HepG2 (cell line): ENCODE measurements at regions not wholly inside any gene's neighbourhood (a gene's known extent, or its start where the extent isn't known, plus 50 kb on each side); places are given as distances from the start of the nearest gene placed in this dataset.

Experiments used
- ATAC-seq: fragments of 200-7000 bp; cut with Tn5 transposase; 3 replicates; pipeline ENCODE4 v1.9.1; 2020; ENCODE audit warnings: mild to moderate bottlenecking, moderate library complexity
- BruUV-seq: library from RNA; stranded (reverse); fragments of 400-500 nt; replicated peaks from 2 replicates; lab custom pipeline; 2021; lab: Mats Ljungman, UMichigan
- CTCF ChIA-PET: fragments of 300-600 bp; formaldehyde crosslinking; extraction: SDS; loops from one replicate; lab custom pipeline; 2021; ENCODE audit warnings: low total read pairs, inconsistent platforms, low intra/inter-chr PET ratio; lab: Yijun Ruan, JAX
- POLR2A ChIA-PET: fragments of 350-600 bp; sonication (Branson Sonifier 250); formaldehyde crosslinking; loops from one replicate; lab custom pipeline; 2020; ENCODE audit warnings: antibody characterized with exemption, inconsistent platforms; lab: Yijun Ruan, JAX
- DNase-seq: peaks from one replicate; pipeline ENCODE4 v3.0.0-alpha.2; 2015; ENCODE audit warnings: low spot score
- FAIRE-seq: peaks from 3 replicates; lab custom pipeline; 2011; peaks lifted over from hg19 to GRCh38; lab: Jason Lieb, UNC
- H2AFZ ChIP-seq: one replicate; pipeline ENCODE4 v1.6.1; 2011; ENCODE audit warnings: low read length, inconsistent platforms
- H3K27ac ChIP-seq: fragments of 300-600 bp; 3 replicates; pipeline ENCODE4 v1.8.0; 2011; ENCODE audit warnings: mixed run types, mild to moderate bottlenecking, mixed read lengths, low read length, inconsistent platforms; ENCODE audit not compliant: insufficient read depth; ENCODE audit errors: extremely low read length
- H3K27me3 ChIP-seq, 2 experiments: fragments of 200-600 bp in 1 of 2; 2 replicates in 1 of 2; 3 replicates in 1 of 2; pipeline versions ENCODE4 v1.6.0 to v1.8.0; 2011; ENCODE audit warnings: low read length in 2 of 2, mild to moderate bottlenecking in 2 of 2, moderate library complexity in 2 of 2, inconsistent platforms in 1 of 2; ENCODE audit not compliant: insufficient read depth in 2 of 2, control insufficient read depth in 1 of 2
- H3K36me3 ChIP-seq, 2 experiments: fragments of 200-600 bp in 1 of 2; replicated peaks in 1 of 2; 2 replicates in 1 of 2; 3 replicates in 1 of 2; pipeline versions ENCODE4 v1.5.1 to v1.8.0; 2011; ENCODE audit warnings: low read length in 2 of 2, inconsistent platforms in 1 of 2; ENCODE audit not compliant: insufficient read depth in 2 of 2, control insufficient read depth in 1 of 2
- H3K4me1 ChIP-seq: 2 replicates; pipeline ENCODE4 v1.5.1; 2012; ENCODE audit warnings: low read length, inconsistent platforms; ENCODE audit not compliant: insufficient read depth
- H3K4me2 ChIP-seq: 2 replicates; pipeline ENCODE4 v1.6.0; 2011; ENCODE audit warnings: low read depth, low read length, inconsistent platforms
- H3K4me3 ChIP-seq, 3 experiments: fragments of 200-600 bp in 1 of 3; sonication (generic), shearing (Covaris generic) in 1 of 3; replicated peaks in 1 of 3; 2 replicates each; pipeline ENCODE4 v1.5.1; 2011 to 2016; ENCODE audit warnings: low read length in 3 of 3, inconsistent platforms in 2 of 3, low read depth in 2 of 3, mild to moderate bottlenecking in 2 of 3, control low read depth in 1 of 3, mixed read lengths in 1 of 3; ENCODE audit not compliant: insufficient read depth in 1 of 3
- H3K79me2 ChIP-seq: one replicate; pipeline ENCODE4 v1.6.1; 2011; ENCODE audit warnings: low read length, inconsistent platforms; ENCODE audit not compliant: insufficient read depth
- H3K9ac ChIP-seq: 2 replicates; pipeline ENCODE4 v1.6.0; 2011; ENCODE audit warnings: mild to moderate bottlenecking, low read depth, low read length, inconsistent platforms; ENCODE audit not compliant: insufficient read depth
- H3K9me3 ChIP-seq: 2 replicates; pipeline ENCODE4 v1.5.1; 2012; ENCODE audit warnings: mild to moderate bottlenecking, low read length
- H4K20me1 ChIP-seq: 2 replicates; pipeline ENCODE4 v1.6.0; 2011; ENCODE audit warnings: inconsistent platforms, mild to moderate bottlenecking, low read length, moderate library complexity; ENCODE audit not compliant: insufficient read depth
- CHD2 ChIP-seq: IDR thresholded peaks from 2 replicates; pipeline ENCODE4 v1.6.1; 2011; ENCODE audit warnings: low read depth, low read length, improper control_type of control experiment
- CREBL2 ChIP-seq: sonication (generic); formaldehyde crosslinking; IDR thresholded peaks from 2 replicates; pipeline ENCODE4 v1.8.1; 2023; ENCODE audit warnings: missing genetic modification reagents, mild to moderate bottlenecking, borderline replicate concordance
- ELF1 ChIP-seq: sonication (generic); formaldehyde crosslinking; IDR thresholded peaks from 2 replicates; pipeline ENCODE4 v1.4.0; 2020; ENCODE audit warnings: missing genetic modification reagents
- HBP1 ChIP-seq: IDR thresholded peaks from 2 replicates; pipeline ENCODE4 v1.6.1; 2016; ENCODE audit warnings: low read depth, control low read depth
- MEIS2 ChIP-seq: sonication (generic); formaldehyde crosslinking; IDR thresholded peaks from 2 replicates; pipeline ENCODE4 v1.9.0; 2021; ENCODE audit warnings: mild to moderate bottlenecking, missing genetic modification reagents
- RCOR2 ChIP-seq: IDR thresholded peaks from 2 replicates; pipeline ENCODE4 v1.6.1; 2016; ENCODE audit warnings: missing biosample characterization, missing genetic modification reagents
- RXRB ChIP-seq: IDR thresholded peaks from 2 replicates; pipeline ENCODE4 v1.6.1; 2016; ENCODE audit warnings: borderline replicate concordance, missing genetic modification reagents, missing compliant biosample characterization
- SETDB1 ChIP-seq: sonication (generic); formaldehyde crosslinking; IDR thresholded peaks from 2 replicates; pipeline ENCODE4 v1.5.1; 2020; ENCODE audit warnings: missing genetic modification reagents, mild to moderate bottlenecking, borderline replicate concordance
- SRF ChIP-seq: IDR thresholded peaks from 2 replicates; pipeline ENCODE4 v1.6.1; 2011; ENCODE audit warnings: mild to moderate bottlenecking, low read depth, low read length, moderate library complexity
- ZC3H13 ChIP-seq: sonication (generic); formaldehyde crosslinking; IDR thresholded peaks from 2 replicates; pipeline ENCODE4 v1.8.1; 2023; ENCODE audit warnings: mild to moderate bottlenecking, missing genetic modification reagents, moderate library complexity
- ZFP36L2 ChIP-seq: sonication (generic); formaldehyde crosslinking; IDR thresholded peaks from 2 replicates; pipeline ENCODE4 v1.4.0; 2020; ENCODE audit warnings: missing genetic modification reagents
- ZFP62 ChIP-seq: sonication (generic); formaldehyde crosslinking; IDR thresholded peaks from 2 replicates; pipeline ENCODE4 v1.4.0; 2020; ENCODE audit warnings: missing genetic modification reagents
- ZNF441 ChIP-seq: sonication (generic); formaldehyde crosslinking; IDR thresholded peaks from 2 replicates; pipeline ENCODE4 v1.7.0; 2021; ENCODE audit warnings: missing genetic modification reagents, borderline replicate concordance
- ZNF609 ChIP-seq: sonication (generic); formaldehyde crosslinking; IDR thresholded peaks from 2 replicates; pipeline ENCODE4 v1.4.0; 2020; ENCODE audit warnings: mild to moderate bottlenecking, missing genetic modification reagents, borderline replicate concordance
- ZNF7 ChIP-seq: IDR thresholded peaks from 2 replicates; pipeline ENCODE4 v1.6.1; 2016; ENCODE audit warnings: missing biosample characterization, missing genetic modification reagents
- WGBS: methylation state at CpG from one replicate; pipeline ENCODE4 v1.1.6; 2017; ENCODE audit warnings: low lambda C conversion rate; 5-methylcytosine and 5-hydroxymethylcytosine counted together
- in situ Hi-C: cut with HindIII; loops from 2 replicates; pipeline ENCODE4 v1.10.0; 2017; ENCODE audit warnings: low pct_unique_long_range_greater_than_20kb; ENCODE audit not compliant: extremely low pct_ligation_motif_present
- intact Hi-C: fragments of 100-400 bp; cut with micrococcal nuclease; formaldehyde crosslinking; loops from one replicate; pipeline ENCODE4 v1.10.0; 2022; ENCODE audit not compliant: unreplicated experiment
- TF ChIP-seq, protein P1 (sequence below): sonication (generic); formaldehyde crosslinking; IDR thresholded peaks from 2 replicates; pipeline ENCODE4 v1.8.1; 2023; ENCODE audit warnings: mild to moderate bottlenecking, missing genetic modification reagents, borderline replicate concordance
- TF ChIP-seq, protein P2 (sequence below): sonication (generic); formaldehyde crosslinking; IDR thresholded peaks from 2 replicates; pipeline ENCODE4 v1.4.0; 2020; ENCODE audit warnings: missing genetic modification reagents, borderline replicate concordance

- Histone ChIP-seq H3K9ac (no peak overlapping the region), H3K79me2 (no peaks in the 10 kb centered on the region), H3K4me3 (no peak overlapping the region), H3K36me3 (no peaks in the 10 kb centered on the region), H3K9me3 (no peaks in the 10 kb centered on the region), H3K4me1 (no peaks in the 10 kb centered on the region), H4K20me1 (no peaks in the 10 kb centered on the region), H3K27ac (no peak overlapping the region), H3K4me2 (no peak overlapping the region), H2AFZ (no peak overlapping the region), H3K27me3 (no peaks in the 10 kb centered on the region)
- WGBS, result 33% methylated on average over 4 of the region's 4 CpGs
- FAIRE-seq (no peak), ATAC-seq (no peak), DNase-seq (no peak)
- in situ Hi-C loops, result no loop called here
- intact Hi-C loops, result no loop called here
- ChIA-PET POLR2A (no interaction called here), CTCF (no interaction called here)
- BruUV-seq, result no TSS peak
- TF ChIP-seq RXRB (CRISPR knock-in tag), result no peak
- no peak for TF ChIP-seq ZNF7 (CRISPR knock-in tag)
- TF ChIP-seq, protein P1, sequence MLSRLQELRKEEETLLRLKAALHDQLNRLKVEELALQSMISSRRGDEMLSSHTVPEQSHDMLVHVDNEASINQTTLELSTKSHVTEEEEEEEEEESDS (CRISPR knock-in tag), result no peak
- TF ChIP-seq, protein P2, sequence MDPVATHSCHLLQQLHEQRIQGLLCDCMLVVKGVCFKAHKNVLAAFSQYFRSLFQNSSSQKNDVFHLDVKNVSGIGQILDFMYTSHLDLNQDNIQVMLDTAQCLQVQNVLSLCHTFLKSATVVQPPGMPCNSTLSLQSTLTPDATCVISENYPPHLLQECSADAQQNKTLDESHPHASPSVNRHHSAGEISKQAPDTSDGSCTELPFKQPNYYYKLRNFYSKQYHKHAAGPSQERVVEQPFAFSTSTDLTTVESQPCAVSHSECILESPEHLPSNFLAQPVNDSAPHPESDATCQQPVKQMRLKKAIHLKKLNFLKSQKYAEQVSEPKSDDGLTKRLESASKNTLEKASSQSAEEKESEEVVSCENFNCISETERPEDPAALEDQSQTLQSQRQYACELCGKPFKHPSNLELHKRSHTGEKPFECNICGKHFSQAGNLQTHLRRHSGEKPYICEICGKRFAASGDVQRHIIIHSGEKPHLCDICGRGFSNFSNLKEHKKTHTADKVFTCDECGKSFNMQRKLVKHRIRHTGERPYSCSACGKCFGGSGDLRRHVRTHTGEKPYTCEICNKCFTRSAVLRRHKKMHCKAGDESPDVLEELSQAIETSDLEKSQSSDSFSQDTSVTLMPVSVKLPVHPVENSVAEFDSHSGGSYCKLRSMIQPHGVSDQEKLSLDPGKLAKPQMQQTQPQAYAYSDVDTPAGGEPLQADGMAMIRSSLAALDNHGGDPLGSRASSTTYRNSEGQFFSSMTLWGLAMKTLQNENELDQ (CRISPR knock-in tag), result no peak
- TF ChIP-seq ZNF609 (CRISPR knock-in tag), result no peak
- TF ChIP-seq SETDB1 (CRISPR knock-in tag), result no peak
- no peak for TF ChIP-seq MEIS2
- no peak for TF ChIP-seq ZFP36L2 (CRISPR knock-in tag)
- TF ChIP-seq ZFP62 (CRISPR knock-in tag), result no peak
- no peak for TF ChIP-seq CREBL2
- TF ChIP-seq CHD2, result no peak
- no peak for TF ChIP-seq RCOR2 (CRISPR knock-in tag)
- TF ChIP-seq ELF1 (CRISPR knock-in tag), result no peak
- no peak for TF ChIP-seq ZC3H13
- no peak for TF ChIP-seq HBP1 (CRISPR knock-in tag)
- TF ChIP-seq ZNF441, result no peak
- no peak for TF ChIP-seq SRF
Measured at GRCh38 chr9:91024841-91025240, 223.2 kb downstream of the SYK start.
